OCI-LY3 (cell line): ENCODE measurements at regions not wholly inside any gene's neighbourhood (a gene's known extent, or its start where the extent isn't known, plus 50 kb on each side); places are given as distances from the start of the nearest gene placed in this dataset.

Experiments
- H2AFZ ChIP-seq: fragments of 200-600, 300-600 bp; shearing (Covaris generic); 2 replicates; pipeline ENCODE4 v1.6.0; 2014; ENCODE audit warnings: antibody characterized with exemption, low read depth, low read length
- H3K27ac ChIP-seq: fragments of 200-600, 300-600 bp; sonication (generic); 2 replicates; pipeline ENCODE4 v1.5.1; 2014; ENCODE audit warnings: mild to moderate bottlenecking, low read length, moderate library complexity, mixed read lengths
- H3K27me3 ChIP-seq: fragments of 200-600, 300-600 bp; sonication (generic); 2 replicates; pipeline ENCODE4 v1.6.1; 2014; ENCODE audit warnings: low read depth, low read length, mixed read lengths
- H3K36me3 ChIP-seq: fragments of 200-600, 300-600 bp; sonication (generic); replicated peaks from 2 replicates; pipeline ENCODE3; 2014; ENCODE audit warnings: low read depth, low read length, mixed read lengths
- H3K4me1 ChIP-seq: fragments of 300-600, 200-600 bp; sonication (generic); 2 replicates; pipeline ENCODE4 v1.6.1; 2014; ENCODE audit warnings: low read length, mixed read lengths
- H3K4me2 ChIP-seq: fragments of 200-600, 300-600 bp; sonication (generic); 2 replicates; pipeline ENCODE4 v1.6.1; 2014; ENCODE audit warnings: low read length, mixed read lengths
- H3K4me3 ChIP-seq: fragments of 300-600, 200-600 bp; sonication (generic); 2 replicates; pipeline ENCODE4 v1.5.1; 2014; ENCODE audit warnings: antibody characterized with exemption, mild to moderate bottlenecking, low read length, moderate library complexity
- H3K79me2 ChIP-seq: fragments of 300-600, 200-600 bp; shearing (Covaris generic); 2 replicates; pipeline ENCODE4 v1.6.1; 2014; ENCODE audit warnings: mild to moderate bottlenecking, low read length, mixed read lengths
- H3K9ac ChIP-seq: fragments of 300-600, 200-600 bp; shearing (Covaris generic); 2 replicates; pipeline ENCODE4 v1.6.0; 2014; ENCODE audit warnings: mild to moderate bottlenecking, low read length, moderate library complexity
- H3K9me3 ChIP-seq: fragments of 200-600, 300-600 bp; shearing (Covaris generic); 2 replicates; pipeline ENCODE4 v1.6.1; 2014; ENCODE audit warnings: low read length, mixed read lengths; ENCODE audit not compliant: insufficient read depth
- H4K20me1 ChIP-seq: fragments of 200-600, 300-600 bp; sonication (generic); 2 replicates; pipeline ENCODE4 v1.6.1; 2016; ENCODE audit warnings: low read length, mixed read lengths; ENCODE audit not compliant: insufficient read depth
- EZH2phosphoT487 ChIP-seq: fragments of 200-600 bp; shearing (Covaris generic); IDR thresholded peaks from 2 replicates; pipeline ENCODE4 v1.6.1; 2018; ENCODE audit warnings: antibody characterized with exemption, mixed run types, low read depth
- TF ChIP-seq, protein P1 (sequence below): fragments of 200-600, 300-600 bp; sonication (generic); IDR thresholded peaks from 2 replicates; pipeline ENCODE4 v1.5.1; 2014; ENCODE audit warnings: antibody characterized with exemption, low read length, low read depth

GRCh38 chr6:85015396-85015990 lies 251.1 kb upstream of the TBX18 start:
- Histone ChIP-seq H3K9ac (no peak overlapping the region), H3K27me3 (no peaks in the 10 kb centered on the region), H3K79me2 (no peaks in the 10 kb centered on the region), H3K27ac (no peak overlapping the region), H3K4me1 (no peaks in the 10 kb centered on the region), H3K4me3 (no peak overlapping the region), H3K4me2 (no peak overlapping the region), H4K20me1 (no peaks in the 10 kb centered on the region), H3K9me3 (no peaks in the 10 kb centered on the region), H2AFZ (no peak overlapping the region), H3K36me3 (no peaks in the 10 kb centered on the region)
- no peak for TF ChIP-seq EZH2phosphoT487
- TF ChIP-seq, protein P1, sequence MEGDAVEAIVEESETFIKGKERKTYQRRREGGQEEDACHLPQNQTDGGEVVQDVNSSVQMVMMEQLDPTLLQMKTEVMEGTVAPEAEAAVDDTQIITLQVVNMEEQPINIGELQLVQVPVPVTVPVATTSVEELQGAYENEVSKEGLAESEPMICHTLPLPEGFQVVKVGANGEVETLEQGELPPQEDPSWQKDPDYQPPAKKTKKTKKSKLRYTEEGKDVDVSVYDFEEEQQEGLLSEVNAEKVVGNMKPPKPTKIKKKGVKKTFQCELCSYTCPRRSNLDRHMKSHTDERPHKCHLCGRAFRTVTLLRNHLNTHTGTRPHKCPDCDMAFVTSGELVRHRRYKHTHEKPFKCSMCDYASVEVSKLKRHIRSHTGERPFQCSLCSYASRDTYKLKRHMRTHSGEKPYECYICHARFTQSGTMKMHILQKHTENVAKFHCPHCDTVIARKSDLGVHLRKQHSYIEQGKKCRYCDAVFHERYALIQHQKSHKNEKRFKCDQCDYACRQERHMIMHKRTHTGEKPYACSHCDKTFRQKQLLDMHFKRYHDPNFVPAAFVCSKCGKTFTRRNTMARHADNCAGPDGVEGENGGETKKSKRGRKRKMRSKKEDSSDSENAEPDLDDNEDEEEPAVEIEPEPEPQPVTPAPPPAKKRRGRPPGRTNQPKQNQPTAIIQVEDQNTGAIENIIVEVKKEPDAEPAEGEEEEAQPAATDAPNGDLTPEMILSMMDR: no peak

DNA sequence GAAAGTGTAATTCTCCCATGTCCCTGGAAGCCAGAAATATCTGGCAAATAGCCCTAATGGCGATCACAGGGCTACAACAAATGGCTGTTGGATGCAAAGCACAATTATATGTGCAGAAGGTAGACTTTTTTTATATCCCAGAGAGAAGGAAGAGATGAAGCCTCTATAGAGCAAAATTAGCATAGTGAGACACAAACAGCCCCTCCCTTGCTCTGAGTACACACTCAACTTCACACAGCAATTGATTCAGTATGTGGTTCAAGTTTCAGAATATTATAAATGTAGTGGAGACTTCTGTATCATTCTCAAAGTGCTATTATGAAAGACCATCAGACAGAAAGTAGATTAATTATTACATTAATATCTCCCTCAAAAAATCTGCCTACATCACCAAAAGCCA lies 246.5 kb upstream of the TBX18 start:
- Histone ChIP-seq H3K4me2 (no peak overlapping the region), H3K9me3 (no peaks in the 10 kb centered on the region), H3K4me3 (no peak overlapping the region), H4K20me1 (no peaks in the 10 kb centered on the region), H3K79me2 (no peaks in the 10 kb centered on the region), H2AFZ (no peak overlapping the region), H3K4me1 (no peaks in the 10 kb centered on the region), H3K27me3 (no peaks in the 10 kb centered on the region), H3K9ac (no peak overlapping the region), H3K27ac (no peak overlapping the region), H3K36me3 (no peaks in the 10 kb centered on the region)
- TF ChIP-seq, protein P1: no peak
- TF ChIP-seq EZH2phosphoT487: no peak

GRCh38 chr6:85008296-85009009 lies 244.1 kb upstream of the TBX18 start:
- Histone ChIP-seq H3K36me3 (no peaks in the 10 kb centered on the region), H3K27ac (no peak overlapping the region), H2AFZ (no peak overlapping the region), H3K9ac (no peak overlapping the region), H4K20me1 (no peaks in the 10 kb centered on the region), H3K79me2 (no peaks in the 10 kb centered on the region), H3K27me3 (no peaks in the 10 kb centered on the region), H3K4me1 (no peaks in the 10 kb centered on the region), H3K4me3 (no peak overlapping the region), H3K9me3 (no peaks in the 10 kb centered on the region), H3K4me2 (no peak overlapping the region)
- TF ChIP-seq EZH2phosphoT487: no peak

DNA sequence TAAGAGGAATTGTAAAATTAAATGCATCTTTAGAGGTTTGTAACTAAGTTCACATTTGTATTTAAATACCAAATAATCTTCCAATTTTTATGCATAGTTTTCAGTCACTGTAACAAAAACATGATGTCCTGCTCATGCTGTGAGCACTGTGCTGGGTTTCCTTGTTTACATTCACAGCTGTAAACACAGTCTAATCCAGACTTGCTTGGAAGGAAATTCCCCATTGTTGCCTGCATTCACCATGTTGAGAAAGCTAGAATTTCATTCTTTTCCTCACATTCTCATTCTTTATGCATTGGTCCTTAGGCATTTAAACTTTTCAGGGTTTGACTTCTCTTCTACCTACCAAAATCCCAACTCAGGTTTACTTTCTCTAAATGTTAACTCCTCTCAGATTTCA lies 242.0 kb upstream of the TBX18 start:
- Histone ChIP-seq H3K27me3 (no peaks in the 10 kb centered on the region), H3K9ac (no peak overlapping the region), H3K79me2 (no peaks in the 10 kb centered on the region), H3K4me3 (no peak overlapping the region), H2AFZ (no peak overlapping the region), H4K20me1 (no peaks in the 10 kb centered on the region), H3K4me1 (no peaks in the 10 kb centered on the region), H3K27ac (no peak overlapping the region), H3K4me2 (no peak overlapping the region), H3K36me3 (no peaks in the 10 kb centered on the region), H3K9me3 (no peaks in the 10 kb centered on the region)
- TF ChIP-seq, protein P1: no peak
- no peak for TF ChIP-seq EZH2phosphoT487
